Dendritic cell treated with granulocyte-macrophage colony-stimulating factor and Interleukin-4, amounts not matched to agents 40 ng/mL and 50 ng/mL, for 4 days (primary cell): ENCODE measurements at regions not wholly inside any gene's neighbourhood (a gene's known extent, or its start where the extent isn't known, plus 50 kb on each side); places are given as distances from the start of the nearest gene placed in this dataset.

ENCODE experiments used
- H3K27ac Mint-ChIP-seq: one replicate; pipeline ENCODE4 v1.8.0; 2022; ENCODE audit warnings: mild to moderate bottlenecking, mixed read lengths
- H3K27me3 Mint-ChIP-seq: one replicate; pipeline ENCODE4 v1.8.0; 2022; ENCODE audit warnings: mild to moderate bottlenecking, mixed read lengths
- H3K36me3 Mint-ChIP-seq: one replicate; pipeline ENCODE4 v1.8.0; 2022; ENCODE audit warnings: low read depth, mixed read lengths
- H3K4me1 Mint-ChIP-seq: one replicate; pipeline ENCODE4 v1.8.0; 2022; ENCODE audit warnings: low read depth, mixed read lengths
- H3K4me3 Mint-ChIP-seq: one replicate; pipeline ENCODE4 v1.8.0; 2022; ENCODE audit warnings: mild to moderate bottlenecking, moderate library complexity, mixed read lengths
- H3K9me3 Mint-ChIP-seq: one replicate; pipeline ENCODE4 v1.8.0; 2022; ENCODE audit warnings: mixed read lengths
- intact Hi-C: fragments of 100-400 bp; cut with micrococcal nuclease; formaldehyde crosslinking; loops from one replicate; pipeline ENCODE4 v1.15.0; 2022

DNA sequence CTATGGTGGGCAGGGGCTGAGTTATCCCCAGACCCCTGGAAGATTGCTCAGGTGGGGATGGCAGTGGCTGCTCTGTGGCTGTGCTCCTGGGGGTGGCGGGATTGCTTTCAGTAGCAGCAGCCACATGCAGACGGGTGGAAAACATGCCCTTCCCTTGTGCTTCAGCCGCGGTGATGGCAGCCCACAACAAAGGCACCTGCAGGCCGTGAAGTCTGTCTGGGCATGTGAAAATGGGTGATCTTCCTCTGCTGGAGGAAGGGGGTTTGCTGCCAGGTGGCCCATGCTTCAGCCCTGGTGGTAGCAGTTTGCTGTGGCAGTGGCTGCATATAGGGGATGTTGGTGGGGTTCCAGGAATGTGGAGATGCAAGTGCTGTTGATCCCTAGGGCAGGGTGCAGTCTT is 326.2 kb upstream of the RGS6 start:
- H3K4me1 Mint-ChIP-seq: no peaks in the 10 kb centered on the region
- H3K9me3 Mint-ChIP-seq: peaks cover under 1% of the 10 kb centered on the region
- no peak overlapping the region for H3K4me3 Mint-ChIP-seq
- intact Hi-C loops: no loop called here
- H3K27ac Mint-ChIP-seq: no peak overlapping the region
- peaks cover 14% of the 10 kb centered on the region for H3K36me3 Mint-ChIP-seq
- H3K27me3 Mint-ChIP-seq: no peaks in the 10 kb centered on the region

- peaks cover 14% of the 10 kb centered on the region for H3K36me3 Mint-ChIP-seq
- H3K27ac Mint-ChIP-seq: no peak overlapping the region
- H3K9me3 Mint-ChIP-seq: no peaks in the 10 kb centered on the region
- H3K27me3 Mint-ChIP-seq: no peaks in the 10 kb centered on the region
- intact Hi-C loops: no loop called here
- H3K4me1 Mint-ChIP-seq: no peaks in the 10 kb centered on the region
- no peak overlapping the region for H3K4me3 Mint-ChIP-seq
Observed at GRCh38 chr14:71606575-71606974, 325.7 kb upstream of the RGS6 start.

DNA sequence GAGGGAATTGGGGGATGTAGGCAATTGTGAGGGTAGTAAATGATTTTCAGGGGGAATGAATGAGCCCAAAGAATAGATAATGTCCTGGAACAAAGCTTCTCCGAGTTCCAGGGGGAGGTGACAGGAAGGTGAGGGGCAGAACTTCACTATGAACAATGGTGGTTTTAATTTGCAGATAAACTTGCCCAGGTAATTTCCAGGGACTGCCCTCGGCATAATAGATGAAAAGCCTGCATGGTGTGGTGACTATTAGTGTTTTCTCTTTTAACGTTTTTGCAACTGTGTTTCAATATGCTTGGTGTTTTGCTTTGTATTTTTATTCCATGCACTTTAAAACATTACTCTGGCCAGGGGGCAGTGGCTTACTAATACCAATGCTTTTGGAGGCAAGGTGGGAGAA is 325.2 kb upstream of the RGS6 start:
- peaks cover 14% of the 10 kb centered on the region for H3K36me3 Mint-ChIP-seq
- intact Hi-C loops: no loop called here
- H3K4me1 Mint-ChIP-seq: no peaks in the 10 kb centered on the region
- no peaks in the 10 kb centered on the region for H3K27me3 Mint-ChIP-seq
- H3K4me3 Mint-ChIP-seq: no peak overlapping the region
- H3K9me3 Mint-ChIP-seq: no peaks in the 10 kb centered on the region
- H3K27ac Mint-ChIP-seq: no peak overlapping the region

DNA sequence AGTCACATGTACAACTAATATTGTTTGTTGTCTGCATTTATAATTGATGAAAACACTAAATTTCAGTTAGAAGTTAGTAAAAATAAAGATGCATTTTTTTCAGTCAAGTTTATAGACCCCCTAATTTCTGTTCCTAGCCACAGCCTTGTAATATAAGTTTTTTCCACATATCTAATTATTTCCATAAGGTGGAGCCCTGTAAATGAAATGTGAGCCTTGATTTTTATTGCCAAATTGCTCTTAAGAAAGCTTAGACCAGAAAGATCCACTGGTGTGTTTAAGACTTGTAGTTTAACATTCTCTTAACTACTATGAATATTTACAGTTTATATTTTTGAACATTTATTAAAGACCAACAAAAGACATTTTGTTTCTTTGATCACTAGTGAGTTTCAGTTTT is 322.1 kb upstream of the RGS6 start:
- Mint-ChIP-seq H3K4me1 (peaks cover 6% of the 10 kb centered on the region), H3K9me3 (no peaks in the 10 kb centered on the region), H3K36me3 (peaks cover 8% of the 10 kb centered on the region), H3K27me3 (no peaks in the 10 kb centered on the region), H3K27ac (no peak overlapping the region), H3K4me3 (no peak overlapping the region)
- intact Hi-C loops: no loop called here

GRCh38 chr14:71610797-71611196 is 321.4 kb upstream of the RGS6 start:
- H3K4me1 Mint-ChIP-seq: peaks cover 7% of the 10 kb centered on the region
- intact Hi-C loops: no loop called here
- H3K27me3 Mint-ChIP-seq: no peaks in the 10 kb centered on the region
- no peak overlapping the region for H3K4me3 Mint-ChIP-seq
- H3K9me3 Mint-ChIP-seq: no peaks in the 10 kb centered on the region
- peaks cover 5% of the 10 kb centered on the region for H3K36me3 Mint-ChIP-seq
- no peak overlapping the region for H3K27ac Mint-ChIP-seq

- Mint-ChIP-seq H3K36me3 (peaks cover 15% of the 10 kb centered on the region), H3K4me3 (no peak overlapping the region), H3K27me3 (no peaks in the 10 kb centered on the region), H3K9me3 (no peaks in the 10 kb centered on the region), H3K27ac (no peak overlapping the region), H3K4me1 (peaks cover 13% of the 10 kb centered on the region)
- intact Hi-C loops: no loop called here
Observed at GRCh38 chr14:71613168-71613567, 319.1 kb upstream of the RGS6 start.

DNA sequence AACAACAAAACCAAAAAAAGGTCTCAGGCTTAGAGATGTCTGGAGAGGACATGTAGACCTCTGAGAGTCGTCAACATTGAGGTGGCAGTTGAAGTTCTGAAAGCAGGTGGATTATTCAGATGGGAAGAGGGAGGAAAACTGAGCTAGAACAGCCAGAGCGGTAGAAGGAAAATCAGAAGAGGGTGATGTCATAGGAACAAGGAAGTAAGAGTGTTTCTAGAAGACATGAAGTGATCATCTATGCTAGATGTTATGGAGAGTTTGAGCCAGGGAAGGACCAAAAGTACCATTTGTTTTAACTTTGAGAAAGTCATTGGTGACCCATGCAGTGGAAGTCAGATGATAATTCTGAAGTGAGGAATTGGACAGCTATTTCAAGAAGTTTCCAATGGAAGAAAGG is 316.2 kb upstream of the RGS6 start:
- H3K27me3 Mint-ChIP-seq: no peaks in the 10 kb centered on the region
- peaks cover 34% of the 10 kb centered on the region for H3K36me3 Mint-ChIP-seq
- intact Hi-C loops: no loop called here
- no peaks in the 10 kb centered on the region for H3K9me3 Mint-ChIP-seq
- no peak overlapping the region for H3K4me3 Mint-ChIP-seq
- H3K27ac Mint-ChIP-seq: no peak overlapping the region
- H3K4me1 Mint-ChIP-seq: peaks cover 13% of the 10 kb centered on the region

DNA sequence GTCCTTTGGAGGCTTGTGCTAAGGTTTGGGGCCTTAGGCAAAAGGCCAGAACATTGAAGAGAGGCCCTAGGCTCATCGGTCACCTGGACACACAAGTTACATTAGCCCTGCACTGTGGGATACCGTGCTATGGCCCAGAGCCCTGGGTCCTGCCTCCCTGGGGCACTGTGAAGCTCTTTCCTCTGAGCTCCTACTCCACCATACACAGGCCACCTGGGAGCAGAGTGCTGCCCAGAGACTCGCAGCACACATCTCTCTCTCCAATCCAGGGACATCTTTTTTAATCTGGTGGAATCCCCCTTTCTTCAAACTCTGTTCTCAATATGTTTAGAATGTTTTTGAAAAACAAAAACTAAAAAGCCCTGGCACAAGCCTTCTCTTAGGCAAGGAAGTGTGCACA is 314.2 kb upstream of the RGS6 start:
- no peak overlapping the region for H3K27ac Mint-ChIP-seq
- H3K36me3 Mint-ChIP-seq: peaks cover 51% of the 10 kb centered on the region
- intact Hi-C loops: no loop called here
- H3K9me3 Mint-ChIP-seq: no peaks in the 10 kb centered on the region
- no peaks in the 10 kb centered on the region for H3K27me3 Mint-ChIP-seq
- peaks cover 13% of the 10 kb centered on the region for H3K4me1 Mint-ChIP-seq
- no peak overlapping the region for H3K4me3 Mint-ChIP-seq

DNA sequence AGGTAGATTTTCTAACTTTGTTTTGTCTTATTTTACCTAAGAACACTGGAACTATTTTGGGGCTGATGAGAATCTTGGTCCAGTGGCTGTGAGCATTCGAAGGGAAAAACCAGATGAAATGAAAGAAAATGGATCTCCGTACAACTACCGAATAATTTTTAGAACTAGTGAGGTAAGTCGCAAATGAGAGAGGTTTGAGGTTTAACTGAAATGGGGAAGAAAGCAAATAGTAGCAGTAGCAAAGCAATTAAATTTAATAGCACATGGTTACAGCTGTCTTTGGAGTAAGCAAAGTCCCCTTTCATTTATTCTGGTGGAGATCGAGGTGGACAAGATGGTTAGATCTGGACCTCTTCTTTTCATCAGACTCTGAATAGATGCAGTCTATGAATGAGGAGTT is 313.5 kb upstream of the RGS6 start:
- H3K9me3 Mint-ChIP-seq: no peaks in the 10 kb centered on the region
- peaks cover 7% of the 10 kb centered on the region for H3K4me1 Mint-ChIP-seq
- H3K27me3 Mint-ChIP-seq: no peaks in the 10 kb centered on the region
- peaks cover 54% of the 10 kb centered on the region for H3K36me3 Mint-ChIP-seq
- H3K4me3 Mint-ChIP-seq: no peak overlapping the region
- H3K27ac Mint-ChIP-seq: no peak overlapping the region
- intact Hi-C loops: no loop called here

DNA sequence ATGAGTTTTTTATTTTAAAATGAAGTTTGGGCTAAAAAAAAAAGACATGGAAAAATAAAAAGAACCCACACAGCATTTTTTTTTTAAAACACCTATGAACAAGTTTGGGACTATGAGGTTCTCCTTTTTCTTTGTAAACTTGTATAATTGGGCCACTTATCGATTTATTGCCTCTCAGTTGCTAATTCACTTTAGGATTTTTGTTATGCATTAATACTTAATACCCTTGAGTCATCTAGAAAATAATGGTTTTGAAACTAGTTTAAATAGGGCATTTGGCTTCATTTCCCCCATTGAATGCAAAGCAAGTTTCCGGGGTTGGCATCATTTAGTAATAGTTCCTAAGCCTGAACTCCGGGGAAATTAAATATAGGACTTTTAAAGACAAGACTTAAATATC is 312.8 kb upstream of the RGS6 start:
- H3K4me3 Mint-ChIP-seq: no peak overlapping the region
- peaks cover 7% of the 10 kb centered on the region for H3K4me1 Mint-ChIP-seq

GRCh38 chr14:71620401-71620800 is 311.8 kb upstream of the RGS6 start:
- no peak overlapping the region for H3K4me3 Mint-ChIP-seq
- no peaks in the 10 kb centered on the region for H3K27me3 Mint-ChIP-seq
- peaks cover 64% of the 10 kb centered on the region for H3K36me3 Mint-ChIP-seq

More for the DNA sequence above, 312.8 kb upstream of the RGS6 start:
- intact Hi-C loops: no loop called here
- Mint-ChIP-seq H3K36me3 (peaks cover 62% of the 10 kb centered on the region), H3K9me3 (no peaks in the 10 kb centered on the region), H3K27me3 (no peaks in the 10 kb centered on the region), H3K27ac (no peak overlapping the region)

GRCh38 chr14:71621276-71621675 is 311.0 kb upstream of the RGS6 start:
- Mint-ChIP-seq H3K27ac (no peak overlapping the region), H3K9me3 (no peaks in the 10 kb centered on the region), H3K36me3 (peaks cover 61% of the 10 kb centered on the region), H3K4me1 (peaks cover 1% of the 10 kb centered on the region), H3K27me3 (no peaks in the 10 kb centered on the region), H3K4me3 (no peak overlapping the region)
- intact Hi-C loops: no loop called here

More at GRCh38 chr14:71620401-71620800, 311.8 kb upstream of the RGS6 start:
- Mint-ChIP-seq H3K9me3 (no peaks in the 10 kb centered on the region), H3K4me1 (peaks cover 7% of the 10 kb centered on the region), H3K27ac (no peak overlapping the region)
- intact Hi-C loops: no loop called here

DNA sequence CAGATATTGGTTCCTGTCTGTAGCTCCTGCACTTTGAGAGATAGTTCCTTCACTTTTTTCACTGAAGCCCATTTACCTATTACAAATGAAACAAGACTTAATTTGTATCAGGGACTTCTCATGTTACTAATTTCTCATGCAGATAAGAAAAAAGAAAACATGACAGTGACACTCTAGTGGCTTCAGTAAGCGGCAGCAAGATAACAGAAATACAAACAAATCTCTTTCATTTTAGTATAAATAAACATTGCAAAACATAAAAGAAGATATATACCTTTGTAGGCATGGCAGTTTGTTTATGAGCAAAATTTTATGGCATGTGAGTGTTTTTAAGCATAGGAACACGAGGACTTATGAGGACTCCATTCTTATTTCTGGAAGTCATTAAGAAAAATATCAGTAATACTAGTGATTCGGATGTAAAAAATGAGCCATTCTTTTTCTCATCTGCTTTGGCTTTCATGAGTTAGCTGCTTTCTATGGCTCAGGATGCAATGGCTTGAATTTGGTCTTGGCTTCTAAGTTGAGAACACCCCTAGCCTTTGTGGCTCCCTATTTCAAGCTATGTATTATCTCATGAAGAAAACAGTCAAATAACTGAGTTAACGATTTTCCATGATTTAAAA is 310.1 kb upstream of the RGS6 start:
- peaks cover 58% of the 10 kb centered on the region for H3K36me3 Mint-ChIP-seq
- no peaks in the 10 kb centered on the region for H3K4me1 Mint-ChIP-seq
- intact Hi-C loops: no loop called here
- H3K4me3 Mint-ChIP-seq: no peak overlapping the region
- H3K9me3 Mint-ChIP-seq: no peaks in the 10 kb centered on the region
- H3K27me3 Mint-ChIP-seq: no peaks in the 10 kb centered on the region
- H3K27ac Mint-ChIP-seq: no peak overlapping the region

DNA sequence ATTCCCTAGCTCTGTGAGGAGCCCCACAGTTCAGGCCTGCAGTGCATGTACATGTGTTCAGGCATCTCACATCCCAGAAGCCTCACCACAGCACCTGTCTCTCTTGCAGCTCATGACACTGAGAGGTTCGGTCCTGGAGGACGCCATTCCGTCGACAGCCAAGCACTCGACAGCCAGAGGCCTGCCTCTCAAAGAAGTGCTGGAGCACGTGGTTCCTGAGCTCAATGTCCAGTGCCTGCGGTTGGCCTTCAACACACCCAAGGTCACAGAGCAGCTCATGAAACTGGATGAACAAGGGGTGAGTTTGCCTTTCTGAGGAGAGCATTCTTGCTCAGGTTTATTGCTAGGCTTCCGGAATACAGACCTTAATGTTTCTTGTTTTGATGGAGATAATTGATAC is 308.3 kb upstream of the RGS6 start:
- Mint-ChIP-seq H3K27me3 (no peaks in the 10 kb centered on the region), H3K4me3 (no peak overlapping the region), H3K36me3 (peaks cover 54% of the 10 kb centered on the region), H3K27ac (no peak overlapping the region), H3K4me1 (no peaks in the 10 kb centered on the region), H3K9me3 (no peaks in the 10 kb centered on the region)
- intact Hi-C loops: no loop called here

- intact Hi-C loops: no loop called here
- Mint-ChIP-seq H3K27me3 (no peaks in the 10 kb centered on the region), H3K27ac (no peak overlapping the region), H3K4me3 (no peak overlapping the region), H3K9me3 (no peaks in the 10 kb centered on the region), H3K36me3 (peaks cover 51% of the 10 kb centered on the region), H3K4me1 (no peaks in the 10 kb centered on the region)
Observed at GRCh38 chr14:71625175-71625574, 307.1 kb upstream of the RGS6 start.
